ENCODE measurements at regions not wholly inside any gene's neighbourhood (a gene's known extent, or its start where the extent isn't known, plus 50 kb on each side); places are given as distances from the start of the nearest gene placed in this dataset.

GRCh38 chr12:17416748-17417147, 673.2 kb downstream of the RERGL start:
- Histone ChIP-seq H3K4me3 (ENCODE audit: low read depth in 1 of 2, low read length in 2 of 2) (no peak overlapping the region), H3K9me3 (ENCODE audit: low read length) (no peaks in the 10 kb centered on the region), H3K27me3 (ENCODE audit: control insufficient read depth in 1 of 2, insufficient read depth in 2 of 2, low read length in 2 of 2) (no peaks in the 10 kb centered on the region), H3K27ac (ENCODE audit: low read depth, low read length) (no peak overlapping the region), H3K36me3 (ENCODE audit: insufficient read depth, low read length) (no peaks in the 10 kb centered on the region), H3K4me1 (ENCODE audit: insufficient read depth, low read length) (no peaks in the 10 kb centered on the region), H3K9ac (ENCODE audit: low read length) (no peak overlapping the region)

- Histone ChIP-seq H3K27ac (ENCODE audit: low read depth, low read length) (no peak overlapping the region), H3K9me3 (ENCODE audit: low read length) (no peaks in the 10 kb centered on the region), H3K4me1 (ENCODE audit: insufficient read depth, low read length) (no peaks in the 10 kb centered on the region), H3K27me3 (ENCODE audit: control insufficient read depth in 1 of 2, insufficient read depth in 2 of 2, low read length in 2 of 2) (no peaks in the 10 kb centered on the region), H3K4me3 (ENCODE audit: low read depth in 1 of 2, low read length in 2 of 2) (no peak overlapping the region), H3K36me3 (ENCODE audit: insufficient read depth, low read length) (no peaks in the 10 kb centered on the region), H3K9ac (ENCODE audit: low read length) (no peak overlapping the region)
Measured at GRCh38 chr12:17414596-17414995, 675.4 kb downstream of the RERGL start.

GRCh38 chr12:17411662-17412061, 678.3 kb downstream of the RERGL start:
- Histone ChIP-seq H3K27ac (ENCODE audit: low read depth, low read length) (no peak overlapping the region), H3K36me3 (ENCODE audit: insufficient read depth, low read length) (no peaks in the 10 kb centered on the region), H3K9me3 (ENCODE audit: low read length) (no peaks in the 10 kb centered on the region), H3K4me1 (ENCODE audit: insufficient read depth, low read length) (no peaks in the 10 kb centered on the region), H3K27me3 (ENCODE audit: control insufficient read depth in 1 of 2, insufficient read depth in 2 of 2, low read length in 2 of 2) (no peaks in the 10 kb centered on the region), H3K9ac (ENCODE audit: low read length) (no peak overlapping the region), H3K4me3 (ENCODE audit: low read depth in 1 of 2, low read length in 2 of 2) (no peak overlapping the region)

- H3K27ac ChIP-seq (ENCODE audit: low read depth, low read length): no peak overlapping the region
- H3K4me3 ChIP-seq (ENCODE audit: low read depth in 1 of 2, low read length in 2 of 2): no peak overlapping the region
- H3K4me1 ChIP-seq (ENCODE audit: insufficient read depth, low read length): no peaks in the 10 kb centered on the region
- no peaks in the 10 kb centered on the region for H3K9me3 ChIP-seq (ENCODE audit: low read length)
- H3K36me3 ChIP-seq (ENCODE audit: insufficient read depth, low read length): no peaks in the 10 kb centered on the region
- H3K9ac ChIP-seq (ENCODE audit: low read length): no peak overlapping the region
- no peaks in the 10 kb centered on the region for H3K27me3 ChIP-seq (ENCODE audit: control insufficient read depth in 1 of 2, insufficient read depth in 2 of 2, low read length in 2 of 2)
Measured at GRCh38 chr12:17388679-17389078, 701.3 kb downstream of the RERGL start.

GRCh38 chr12:17383321-17383720, 706.7 kb downstream of the RERGL start:
- Histone ChIP-seq H3K4me3 (ENCODE audit: low read depth in 1 of 2, low read length in 2 of 2) (no peak overlapping the region), H3K27me3 (ENCODE audit: control insufficient read depth in 1 of 2, insufficient read depth in 2 of 2, low read length in 2 of 2) (no peaks in the 10 kb centered on the region), H3K27ac (ENCODE audit: low read depth, low read length) (no peak overlapping the region), H3K4me1 (ENCODE audit: insufficient read depth, low read length) (no peaks in the 10 kb centered on the region), H3K9ac (ENCODE audit: low read length) (no peak overlapping the region), H3K36me3 (ENCODE audit: insufficient read depth, low read length) (no peaks in the 10 kb centered on the region), H3K9me3 (ENCODE audit: low read length) (no peaks in the 10 kb centered on the region)

- H3K4me1 ChIP-seq (ENCODE audit: insufficient read depth, low read length): no peaks in the 10 kb centered on the region
- no peak overlapping the region for H3K9ac ChIP-seq (ENCODE audit: low read length)
- no peaks in the 10 kb centered on the region for H3K36me3 ChIP-seq (ENCODE audit: insufficient read depth, low read length)
- H3K27me3 ChIP-seq (ENCODE audit: control insufficient read depth in 1 of 2, insufficient read depth in 2 of 2, low read length in 2 of 2): no peaks in the 10 kb centered on the region
- no peaks in the 10 kb centered on the region for H3K9me3 ChIP-seq (ENCODE audit: low read length)
- H3K4me3 ChIP-seq (ENCODE audit: low read depth in 1 of 2, low read length in 2 of 2): no peak overlapping the region
- H3K27ac ChIP-seq (ENCODE audit: low read depth, low read length): no peak overlapping the region
Measured at GRCh38 chr12:17381211-17381610, 708.8 kb downstream of the RERGL start.

GRCh38 chr12:17372508-17372907, 717.5 kb downstream of the RERGL start:
- Histone ChIP-seq H3K4me1 (ENCODE audit: insufficient read depth, low read length) (no peaks in the 10 kb centered on the region), H3K9me3 (ENCODE audit: low read length) (no peaks in the 10 kb centered on the region), H3K27me3 (ENCODE audit: control insufficient read depth in 1 of 2, insufficient read depth in 2 of 2, low read length in 2 of 2) (no peaks in the 10 kb centered on the region), H3K27ac (ENCODE audit: low read depth, low read length) (no peak overlapping the region), H3K4me3 (ENCODE audit: low read depth in 1 of 2, low read length in 2 of 2) (no peak overlapping the region), H3K9ac (ENCODE audit: low read length) (no peak overlapping the region), H3K36me3 (ENCODE audit: insufficient read depth, low read length) (no peaks in the 10 kb centered on the region)

- Histone ChIP-seq H3K4me3 (ENCODE audit: low read depth in 1 of 2, low read length in 2 of 2) (no peak overlapping the region), H3K4me1 (ENCODE audit: insufficient read depth, low read length) (no peaks in the 10 kb centered on the region), H3K36me3 (ENCODE audit: insufficient read depth, low read length) (no peaks in the 10 kb centered on the region), H3K9ac (ENCODE audit: low read length) (no peak overlapping the region), H3K9me3 (ENCODE audit: low read length) (no peaks in the 10 kb centered on the region), H3K27ac (ENCODE audit: low read depth, low read length) (no peak overlapping the region), H3K27me3 (ENCODE audit: control insufficient read depth in 1 of 2, insufficient read depth in 2 of 2, low read length in 2 of 2) (no peaks in the 10 kb centered on the region)
Measured at GRCh38 chr12:17371491-17372215, 718.3 kb downstream of the RERGL start.

- H3K4me1 ChIP-seq (ENCODE audit: insufficient read depth, low read length): no peaks in the 10 kb centered on the region
- H3K9ac ChIP-seq (ENCODE audit: low read length): no peak overlapping the region
- H3K4me3 ChIP-seq (ENCODE audit: low read depth in 1 of 2, low read length in 2 of 2): no peak overlapping the region
- H3K27ac ChIP-seq (ENCODE audit: low read depth, low read length): no peak overlapping the region
- no peaks in the 10 kb centered on the region for H3K27me3 ChIP-seq (ENCODE audit: control insufficient read depth in 1 of 2, insufficient read depth in 2 of 2, low read length in 2 of 2)
- no peaks in the 10 kb centered on the region for H3K9me3 ChIP-seq (ENCODE audit: low read length)
- no peaks in the 10 kb centered on the region for H3K36me3 ChIP-seq (ENCODE audit: insufficient read depth, low read length)
Measured at GRCh38 chr12:17370621-17371020, 719.4 kb downstream of the RERGL start.

GRCh38 chr12:17369556-17369955, 720.4 kb downstream of the RERGL start:
- Histone ChIP-seq H3K4me1 (ENCODE audit: insufficient read depth, low read length) (no peaks in the 10 kb centered on the region), H3K27me3 (ENCODE audit: control insufficient read depth in 1 of 2, insufficient read depth in 2 of 2, low read length in 2 of 2) (no peaks in the 10 kb centered on the region), H3K4me3 (ENCODE audit: low read depth in 1 of 2, low read length in 2 of 2) (no peak overlapping the region), H3K36me3 (ENCODE audit: insufficient read depth, low read length) (no peaks in the 10 kb centered on the region), H3K9me3 (ENCODE audit: low read length) (no peaks in the 10 kb centered on the region), H3K27ac (ENCODE audit: low read depth, low read length) (no peak overlapping the region), H3K9ac (ENCODE audit: low read length) (no peak overlapping the region)

GRCh38 chr12:17361224-17361623, 728.8 kb downstream of the RERGL start:
- no peak overlapping the region for H3K9ac ChIP-seq (ENCODE audit: low read length)
- no peaks in the 10 kb centered on the region for H3K4me1 ChIP-seq (ENCODE audit: insufficient read depth, low read length)
- H3K9me3 ChIP-seq (ENCODE audit: low read length): no peaks in the 10 kb centered on the region
- H3K36me3 ChIP-seq (ENCODE audit: insufficient read depth, low read length): no peaks in the 10 kb centered on the region
- H3K4me3 ChIP-seq (ENCODE audit: low read depth in 1 of 2, low read length in 2 of 2): no peak overlapping the region
- no peak overlapping the region for H3K27ac ChIP-seq (ENCODE audit: low read depth, low read length)
- H3K27me3 ChIP-seq (ENCODE audit: control insufficient read depth in 1 of 2, insufficient read depth in 2 of 2, low read length in 2 of 2): no peaks in the 10 kb centered on the region

- H3K4me3 ChIP-seq (ENCODE audit: low read depth in 1 of 2, low read length in 2 of 2): no peak overlapping the region
- no peaks in the 10 kb centered on the region for H3K27me3 ChIP-seq (ENCODE audit: control insufficient read depth in 1 of 2, insufficient read depth in 2 of 2, low read length in 2 of 2)
- H3K4me1 ChIP-seq (ENCODE audit: insufficient read depth, low read length): no peaks in the 10 kb centered on the region
- no peaks in the 10 kb centered on the region for H3K9me3 ChIP-seq (ENCODE audit: low read length)
- H3K9ac ChIP-seq (ENCODE audit: low read length): no peak overlapping the region
- no peak overlapping the region for H3K27ac ChIP-seq (ENCODE audit: low read depth, low read length)
- no peaks in the 10 kb centered on the region for H3K36me3 ChIP-seq (ENCODE audit: insufficient read depth, low read length)
Measured at GRCh38 chr12:17358835-17359234, 731.2 kb downstream of the RERGL start.

Measured in muscle layer of colon (tissue), 2 donors.